Kidney (tissue), 13 donors: ENCODE measurements at regions not wholly inside any gene's neighbourhood (a gene's known extent, or its start where the extent isn't known, plus 50 kb on each side); places are given as distances from the start of the nearest gene placed in this dataset.
"Not testable (repeated sequence)": the region's sequence is repeated elsewhere in the genome, so short reads cannot be mapped to it uniquely, and the experiment has no call there.

Source experiments
- DNase-seq, 5 donors: peaks; one replicate each; pipeline ENCODE4 v3.0.0-alpha.2; 2013 to 2020
- FAIRE-seq: peaks from 2 replicates; lab custom pipeline; 2012; peaks lifted over from hg19 to GRCh38; lab: Jason Lieb, UNC
- H3K27ac ChIP-seq, 2 donors: one replicate each; pipeline ENCODE4 v1.7.0; 2013; ENCODE audit warnings: low read depth in 2 of 2, low read length in 2 of 2, inconsistent platforms in 1 of 2
- H3K27me3 ChIP-seq: one replicate; pipeline ENCODE4 v1.7.1; 2013; ENCODE audit warnings: low read length, inconsistent platforms; ENCODE audit not compliant: control insufficient read depth, insufficient read depth
- H3K36me3 ChIP-seq, 3 donors: one replicate each; pipeline versions ENCODE4 v1.7.0 to v1.7.1; 2013; ENCODE audit warnings: low read length in 3 of 3, control low read depth in 1 of 3, inconsistent platforms in 1 of 3; ENCODE audit not compliant: insufficient read depth in 3 of 3, control insufficient read depth in 2 of 3
- H3K4me1 ChIP-seq, 3 donors: one replicate each; pipeline versions ENCODE4 v1.7.0 to v1.7.1; 2013; ENCODE audit warnings: low read length in 3 of 3, inconsistent platforms in 1 of 3, low read depth in 1 of 3; ENCODE audit not compliant: control insufficient read depth in 2 of 3, insufficient read depth in 2 of 3
- H3K4me3 ChIP-seq, 3 donors: one replicate each; pipeline versions ENCODE4 v1.7.0 to v1.8.1; 2013; ENCODE audit warnings: low read length in 3 of 3, control low read depth in 1 of 3, inconsistent platforms in 1 of 3
- H3K9ac ChIP-seq, 3 donors: one replicate each; pipeline versions ENCODE4 v1.7.0 to v1.7.1; 2013; ENCODE audit warnings: low read length in 3 of 3, control low read depth in 1 of 3, inconsistent platforms in 1 of 3
- H3K9me3 ChIP-seq, 3 donors: one replicate each; pipeline versions ENCODE4 v1.7.0 to v1.7.1; 2013; ENCODE audit warnings: low read length in 3 of 3, control low read depth in 1 of 3, inconsistent platforms in 1 of 3; ENCODE audit not compliant: control insufficient read depth in 2 of 3, insufficient read depth in 1 of 3
- intact Hi-C: fragments of 100-400 bp; cut with DNase I; formaldehyde crosslinking; loops from one replicate; pipeline ENCODE4 v1.11.1; 2022
- TF ChIP-seq, protein P1 (sequence below): IDR thresholded peaks from 3 replicates; pipeline ENCODE4 v1.5.1; 2012; ENCODE audit warnings: mild to moderate bottlenecking, moderate library complexity, borderline replicate concordance; ENCODE audit not compliant: insufficient read depth; ENCODE audit errors: extremely low read depth
- donor health status: control.
- donor health status: control.
- donor health status: control.
- donor health status: control.
- donor health status: control.
- donor health status: DM: yes; HTN: yes; CAD: no.
- donor health status: Normal renal cell carcinoma (clear cell type).

- H3K9me3 ChIP-seq, result no peaks in the 10 kb centered on the region
- H3K9ac ChIP-seq, result no peak overlapping the region
- no peak overlapping the region for H3K27ac ChIP-seq
- intact Hi-C loops, result no loop called here
- no peak overlapping the region for H3K4me3 ChIP-seq
- no peaks in the 10 kb centered on the region for H3K36me3 ChIP-seq
- no peaks in the 10 kb centered on the region for H3K27me3 ChIP-seq
- DNase-seq (no peak), FAIRE-seq (no peak)
- TF ChIP-seq, protein P1, sequence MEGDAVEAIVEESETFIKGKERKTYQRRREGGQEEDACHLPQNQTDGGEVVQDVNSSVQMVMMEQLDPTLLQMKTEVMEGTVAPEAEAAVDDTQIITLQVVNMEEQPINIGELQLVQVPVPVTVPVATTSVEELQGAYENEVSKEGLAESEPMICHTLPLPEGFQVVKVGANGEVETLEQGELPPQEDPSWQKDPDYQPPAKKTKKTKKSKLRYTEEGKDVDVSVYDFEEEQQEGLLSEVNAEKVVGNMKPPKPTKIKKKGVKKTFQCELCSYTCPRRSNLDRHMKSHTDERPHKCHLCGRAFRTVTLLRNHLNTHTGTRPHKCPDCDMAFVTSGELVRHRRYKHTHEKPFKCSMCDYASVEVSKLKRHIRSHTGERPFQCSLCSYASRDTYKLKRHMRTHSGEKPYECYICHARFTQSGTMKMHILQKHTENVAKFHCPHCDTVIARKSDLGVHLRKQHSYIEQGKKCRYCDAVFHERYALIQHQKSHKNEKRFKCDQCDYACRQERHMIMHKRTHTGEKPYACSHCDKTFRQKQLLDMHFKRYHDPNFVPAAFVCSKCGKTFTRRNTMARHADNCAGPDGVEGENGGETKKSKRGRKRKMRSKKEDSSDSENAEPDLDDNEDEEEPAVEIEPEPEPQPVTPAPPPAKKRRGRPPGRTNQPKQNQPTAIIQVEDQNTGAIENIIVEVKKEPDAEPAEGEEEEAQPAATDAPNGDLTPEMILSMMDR, result no peak
- no peaks in the 10 kb centered on the region for H3K4me1 ChIP-seq
These were observed 214.2 kb downstream of the KITLG start for GRCh38 chr12:88366101-88366500.

GRCh38 chr12:88367231-88367630 lies 213.0 kb downstream of the KITLG start:
- H3K36me3 ChIP-seq, result no peaks in the 10 kb centered on the region
- H3K9ac ChIP-seq, result no peak overlapping the region
- no peaks in the 10 kb centered on the region for H3K4me1 ChIP-seq
- no peaks in the 10 kb centered on the region for H3K9me3 ChIP-seq
- no peaks in the 10 kb centered on the region for H3K27me3 ChIP-seq
- no peak overlapping the region for H3K4me3 ChIP-seq
- TF ChIP-seq, protein P1, result no peak
- no peak overlapping the region for H3K27ac ChIP-seq
- intact Hi-C loops, result no loop called here
- DNase-seq (no peak), FAIRE-seq (no peak)

- intact Hi-C loops, H3K4me1 ChIP-seq, H3K36me3 ChIP-seq: not testable (repeated sequence)
These were observed 212.2 kb downstream of the KITLG start for GRCh38 chr12:88368077-88368476.

DNA sequence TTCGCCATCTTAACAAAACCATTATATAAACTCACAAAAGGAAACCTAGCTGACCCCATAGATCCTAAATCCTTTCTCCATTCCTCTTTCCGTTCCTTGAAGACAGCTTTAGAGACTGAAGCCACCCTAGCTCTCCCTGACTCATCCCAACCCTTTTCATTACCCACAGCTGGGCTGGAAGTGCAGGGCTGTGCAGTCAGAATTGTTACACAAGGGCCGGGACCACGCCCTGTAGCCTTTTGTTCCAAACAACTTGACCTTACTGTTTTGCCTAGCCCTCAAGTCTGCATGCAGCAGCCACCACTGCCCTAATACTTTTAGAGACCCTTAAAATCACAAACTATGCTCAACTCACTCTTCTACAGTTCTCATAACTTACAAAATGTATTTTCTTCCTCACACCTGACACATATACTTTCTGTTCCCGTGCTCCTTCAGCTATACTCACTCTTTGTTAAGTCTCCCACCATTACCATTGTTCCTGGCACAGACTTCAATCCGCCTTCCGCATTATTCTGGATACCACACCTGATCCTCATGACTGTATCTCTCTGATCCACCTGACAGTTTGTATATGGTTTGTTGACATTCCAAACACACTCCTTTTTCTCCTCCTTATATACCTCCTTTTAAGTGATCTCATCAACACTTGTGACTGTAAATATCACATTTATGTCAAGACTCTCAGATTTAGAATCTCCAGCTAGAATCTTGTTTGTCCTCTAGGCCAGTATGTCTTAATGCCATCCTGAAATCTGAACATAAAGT lies 208.7 kb downstream of the KITLG start:
- no peak overlapping the region for H3K27ac ChIP-seq
- TF ChIP-seq, protein P1, result no peak
- no peaks in the 10 kb centered on the region for H3K27me3 ChIP-seq
- intact Hi-C loops, result no loop called here
- H3K9me3 ChIP-seq, result no peaks in the 10 kb centered on the region
- FAIRE-seq (no peak), DNase-seq (no peak)
- H3K4me1 ChIP-seq, result no peaks in the 10 kb centered on the region
- no peaks in the 10 kb centered on the region for H3K36me3 ChIP-seq
- H3K9ac ChIP-seq, result no peak overlapping the region
- no peak overlapping the region for H3K4me3 ChIP-seq

More at GRCh38 chr12:88368077-88368476, 212.2 kb downstream of the KITLG start:
- H3K27me3 ChIP-seq, H3K27ac ChIP-seq, H3K9me3 ChIP-seq, DNase-seq, H3K4me3 ChIP-seq, H3K9ac ChIP-seq, FAIRE-seq: not testable (repeated sequence)
